Adrenal gland (tissue), 9 donors: ENCODE measurements at regions not wholly inside any gene's neighbourhood (a gene's known extent, or its start where the extent isn't known, plus 50 kb on each side); places are given as distances from the start of the nearest gene placed in this dataset.

Experiments used
- DNase-seq, 7 donors: peaks; one replicate each; pipeline ENCODE4 v3.0.0-alpha.2; 2019 to 2020
- H3K27ac ChIP-seq, 5 donors: fragments of 200-600 bp; sonication (generic) in 4 of 5; 1 replicate in 3 of 5; 2 replicates in 2 of 5; pipeline versions ENCODE4 v1.5.1 to v1.8.0; 2016 to 2020; ENCODE audit warnings: mild to moderate bottlenecking in 1 of 5
- H3K27me3 ChIP-seq: fragments of 200-600 bp; 2 replicates; pipeline ENCODE4 v1.8.0; 2021
- H3K36me3 ChIP-seq, 2 donors: fragments of 200-600 bp; replicated peaks in 1 of 2; 1 replicate in 1 of 2; 2 replicates in 1 of 2; pipeline versions ENCODE4 v1.5.1 to v1.8.0; 2018 to 2022
- H3K4me1 ChIP-seq, 2 donors: fragments of 200-600 bp; replicated peaks in 1 of 2; 1 replicate in 1 of 2; 2 replicates in 1 of 2; pipeline versions ENCODE4 v1.5.1 to v1.8.0; 2018 to 2021
- H3K4me3 ChIP-seq, 4 donors: fragments of 200-600 bp; sonication (generic) in 3 of 4; one replicate each; pipeline ENCODE4 v1.5.1; 2016 to 2018
- H3K9me3 ChIP-seq, 3 donors: fragments of 200-600 bp; sonication (generic) in 1 of 3; replicated peaks in 1 of 3; 1 replicate in 2 of 3; 2 replicates in 1 of 3; pipeline versions ENCODE4 v1.5.1 to v1.8.0; 2016 to 2021
- POLR2A ChIP-seq, 2 donors: fragments of 450-650 bp; IDR thresholded peaks; one replicate each; pipeline ENCODE4 v1.6.1; 2017; ENCODE audit warnings: antibody characterized with exemption in 2 of 2, mild to moderate bottlenecking in 2 of 2, moderate library complexity in 1 of 2
- WGBS, 4 donors: extraction: QIAGEN DNeasy Blood & Tissue Kit in 2 of 4; methylation state at CpG; one replicate each; pipeline versions ENCODE4 v1.1.5 to v1.1.7; 2013 to 2017; 5-methylcytosine and 5-hydroxymethylcytosine counted together
- intact Hi-C, 2 donors: fragments of 100-400 bp; cut with DNase I; formaldehyde crosslinking; loops; one replicate each; pipeline versions ENCODE4 v1.14.1 to v1.15.0; 2022 to 2023
- TF ChIP-seq, protein P1 (sequence below), 6 experiments: fragments of 450-650 bp in 4 of 6; fragments of 200-600 bp in 2 of 6; sonication (generic) in 1 of 6; IDR thresholded peaks; 1 replicate in 5 of 6; 2 replicates in 1 of 6; pipeline versions ENCODE4 v1.5.1 to v1.8.0; 2016 to 2021; ENCODE audit warnings: antibody characterized with exemption in 6 of 6, mild to moderate bottlenecking in 2 of 6, moderate library complexity in 1 of 6
- donor health status: healthy with polysubstance abuse.
- donor health status: Bipolar disorder and iron deficiency.
- donor health status: DM: yes; HTN: yes; CAD: no.
- donor health status: DM: no; HTN: no; CAD: no.
- donor health status: DM: no; HTN: no; CAD: no.

DNA sequence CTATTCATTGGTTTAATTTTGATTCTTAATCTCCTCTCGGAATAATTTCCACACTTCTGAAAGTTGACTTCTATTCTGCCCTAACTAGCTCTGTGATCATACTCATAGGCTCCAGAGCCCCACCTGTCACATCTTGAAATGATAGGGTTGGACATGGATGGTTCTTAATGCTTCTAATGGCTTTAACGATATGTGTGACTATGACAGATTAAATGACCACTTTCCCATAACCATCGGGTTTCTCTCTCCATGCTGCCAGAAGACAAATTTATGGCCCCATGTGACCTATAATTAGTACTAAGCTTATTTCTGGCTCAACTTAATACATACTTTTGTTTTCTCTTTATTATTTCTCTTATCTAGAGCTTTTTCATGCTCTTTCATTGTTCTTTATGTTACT is 251.1 kb upstream of the TUT7 start:
- no peaks in the 10 kb centered on the region for H3K27me3 ChIP-seq
- no peak for DNase-seq
- 52 to 70% (median 64%) methylated on average over 3 of the region's 3 CpGs for WGBS, 4 donors

GRCh38 chr9:86604741-86605140 is 250.5 kb upstream of the TUT7 start:
- Histone ChIP-seq H3K4me3 (no peak overlapping the region), H3K36me3 (no peaks in the 10 kb centered on the region), H3K4me1 (no peaks in the 10 kb centered on the region), H3K9me3 (no peaks in the 10 kb centered on the region), H3K27me3 (no peaks in the 10 kb centered on the region), H3K27ac (no peak overlapping the region)
- DNase-seq = no peak
- intact Hi-C loops = no loop called here
- TF ChIP-seq, protein P1, sequence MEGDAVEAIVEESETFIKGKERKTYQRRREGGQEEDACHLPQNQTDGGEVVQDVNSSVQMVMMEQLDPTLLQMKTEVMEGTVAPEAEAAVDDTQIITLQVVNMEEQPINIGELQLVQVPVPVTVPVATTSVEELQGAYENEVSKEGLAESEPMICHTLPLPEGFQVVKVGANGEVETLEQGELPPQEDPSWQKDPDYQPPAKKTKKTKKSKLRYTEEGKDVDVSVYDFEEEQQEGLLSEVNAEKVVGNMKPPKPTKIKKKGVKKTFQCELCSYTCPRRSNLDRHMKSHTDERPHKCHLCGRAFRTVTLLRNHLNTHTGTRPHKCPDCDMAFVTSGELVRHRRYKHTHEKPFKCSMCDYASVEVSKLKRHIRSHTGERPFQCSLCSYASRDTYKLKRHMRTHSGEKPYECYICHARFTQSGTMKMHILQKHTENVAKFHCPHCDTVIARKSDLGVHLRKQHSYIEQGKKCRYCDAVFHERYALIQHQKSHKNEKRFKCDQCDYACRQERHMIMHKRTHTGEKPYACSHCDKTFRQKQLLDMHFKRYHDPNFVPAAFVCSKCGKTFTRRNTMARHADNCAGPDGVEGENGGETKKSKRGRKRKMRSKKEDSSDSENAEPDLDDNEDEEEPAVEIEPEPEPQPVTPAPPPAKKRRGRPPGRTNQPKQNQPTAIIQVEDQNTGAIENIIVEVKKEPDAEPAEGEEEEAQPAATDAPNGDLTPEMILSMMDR (IDR thresholded peaks at IDR 0.05) = no peak
- no peak for TF ChIP-seq POLR2A (IDR thresholded peaks at IDR 0.05)

More for the DNA sequence above, 251.1 kb upstream of the TUT7 start:
- H3K27ac ChIP-seq = no peak overlapping the region
- intact Hi-C loops = no loop called here
- H3K4me3 ChIP-seq = no peak overlapping the region
- no peaks in the 10 kb centered on the region for H3K36me3 ChIP-seq
- H3K4me1 ChIP-seq = no peaks in the 10 kb centered on the region
- H3K9me3 ChIP-seq = no peaks in the 10 kb centered on the region
- no peak for TF ChIP-seq POLR2A (IDR thresholded peaks at IDR 0.05)
- TF ChIP-seq, protein P1 (IDR thresholded peaks at IDR 0.05) = no peak

GRCh38 chr9:86602715-86603114 is 248.5 kb upstream of the TUT7 start:
- no peaks in the 10 kb centered on the region for H3K36me3 ChIP-seq
- TF ChIP-seq POLR2A (IDR thresholded peaks at IDR 0.05) = no peak
- DNase-seq = no peak
- intact Hi-C loops = no loop called here
- no peaks in the 10 kb centered on the region for H3K27me3 ChIP-seq
- H3K4me1 ChIP-seq = no peaks in the 10 kb centered on the region
- H3K27ac ChIP-seq = no peak overlapping the region
- H3K4me3 ChIP-seq = no peak overlapping the region
- H3K9me3 ChIP-seq = no peaks in the 10 kb centered on the region

DNA sequence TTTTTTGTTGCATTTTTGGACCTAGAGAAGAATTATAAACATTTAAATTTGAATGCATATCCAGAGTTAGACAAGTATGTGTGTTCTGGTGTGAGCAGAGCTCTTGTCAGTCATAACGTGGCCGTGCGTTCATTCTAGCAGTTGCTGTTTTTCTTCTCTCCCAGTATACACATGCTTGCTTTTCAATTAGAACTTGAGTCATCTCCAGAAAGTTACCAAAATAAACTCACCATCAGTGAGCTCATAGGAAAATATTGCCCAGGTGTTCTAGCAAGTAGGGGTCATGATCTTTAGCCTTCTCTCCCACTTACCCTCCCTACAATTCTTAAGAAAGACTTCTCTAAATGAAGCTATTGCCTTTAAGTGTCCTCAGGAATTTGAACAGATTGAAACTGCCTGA is 247.5 kb upstream of the TUT7 start:
- Histone ChIP-seq H3K4me1 (no peaks in the 10 kb centered on the region), H3K27ac (no peak overlapping the region), H3K27me3 (no peaks in the 10 kb centered on the region), H3K9me3 (no peaks in the 10 kb centered on the region), H3K36me3 (no peaks in the 10 kb centered on the region), H3K4me3 (no peak overlapping the region)
- 81 to 85% (median 84%) methylated on average over 3 of the region's 3 CpGs for WGBS, 4 donors
- no peak for TF ChIP-seq POLR2A (IDR thresholded peaks at IDR 0.05)
- TF ChIP-seq, protein P1 (IDR thresholded peaks at IDR 0.05) = no peak
- intact Hi-C loops = no loop called here
- no peak for DNase-seq

DNA sequence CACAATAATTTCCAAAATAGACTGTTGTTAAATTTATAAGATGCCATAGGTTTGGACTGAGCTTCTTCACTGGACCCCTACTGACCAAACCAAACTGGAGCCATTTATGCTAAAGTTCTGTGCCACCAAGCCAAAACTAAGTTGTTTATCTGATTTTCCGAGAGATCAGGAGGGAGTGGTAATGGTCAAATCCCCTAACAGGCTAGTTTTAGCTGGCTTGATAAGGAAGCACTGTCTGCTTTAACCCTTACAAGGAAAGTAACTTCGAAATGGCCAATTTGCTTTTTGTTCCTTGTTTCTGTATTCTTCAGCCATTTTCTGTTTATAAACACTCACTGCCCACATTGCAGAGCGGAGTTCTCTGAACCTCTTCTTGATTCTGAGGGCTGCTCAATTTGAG is 246.8 kb upstream of the TUT7 start:
- H3K27me3 ChIP-seq = no peaks in the 10 kb centered on the region
- H3K4me1 ChIP-seq = no peaks in the 10 kb centered on the region
- intact Hi-C loops = no loop called here
- DNase-seq = no peak
- no peaks in the 10 kb centered on the region for H3K9me3 ChIP-seq
- no peaks in the 10 kb centered on the region for H3K36me3 ChIP-seq
- TF ChIP-seq, protein P1 (IDR thresholded peaks at IDR 0.05) = no peak
- TF ChIP-seq POLR2A (IDR thresholded peaks at IDR 0.05) = no peak
- no peak overlapping the region for H3K4me3 ChIP-seq
- no peak overlapping the region for H3K27ac ChIP-seq
- 54 to 71% (median 62%) methylated on average over 3 of the region's 3 CpGs for WGBS, 4 donors
